Hepatocyte (in vitro differentiated cells): ENCODE measurements at regions not wholly inside any gene's neighbourhood (a gene's known extent, or its start where the extent isn't known, plus 50 kb on each side); places are given as distances from the start of the nearest gene placed in this dataset.

Experiments
- DNase-seq: peaks from one replicate; pipeline ENCODE4 v3.0.0-alpha.2; 2016; ENCODE audit warnings: low spot score
- H2AFZ ChIP-seq: fragments of 200-600 bp; sonication (generic); 2 replicates; pipeline ENCODE4 v1.6.0; 2016; ENCODE audit warnings: antibody characterized with exemption, mild to moderate bottlenecking
- H3K27ac ChIP-seq: fragments of 200-600 bp; sonication (generic); 2 replicates; pipeline ENCODE4 v1.5.1; 2016; ENCODE audit warnings: mild to moderate bottlenecking
- H3K27me3 ChIP-seq: fragments of 200-600 bp; sonication (generic); 2 replicates; pipeline ENCODE4 v1.6.1; 2016
- H3K36me3 ChIP-seq: fragments of 200-600 bp; sonication (generic); replicated peaks from 2 replicates; pipeline ENCODE4 v1.5.1; 2016; ENCODE audit warnings: low read depth; ENCODE audit not compliant: insufficient read depth
- H3K4me1 ChIP-seq: fragments of 200-600 bp; sonication (generic); 2 replicates; pipeline ENCODE4 v1.5.1; 2016; ENCODE audit warnings: mild to moderate bottlenecking, moderate library complexity; ENCODE audit not compliant: insufficient read depth
- H3K4me2 ChIP-seq: fragments of 200-600 bp; sonication (generic); 2 replicates; pipeline ENCODE4 v1.6.0; 2016
- H3K4me3 ChIP-seq: fragments of 200-600 bp; sonication (generic); 2 replicates; pipeline ENCODE4 v1.5.1; 2016; ENCODE audit warnings: mild to moderate bottlenecking
- H3K79me2 ChIP-seq: fragments of 200-600 bp; sonication (generic); 2 replicates; pipeline ENCODE4 v1.6.0; 2017; ENCODE audit warnings: mild to moderate bottlenecking
- H3K9me2 ChIP-seq: fragments of 200-600 bp; sonication (generic); replicated peaks from 2 replicates; pipeline ENCODE4 v1.6.0; 2017; ENCODE audit warnings: mild to moderate bottlenecking; ENCODE audit not compliant: insufficient read depth
- H3K9me3 ChIP-seq: fragments of 200-600 bp; sonication (generic); 2 replicates; pipeline ENCODE4 v1.5.1; 2016; ENCODE audit warnings: low read depth, mild to moderate bottlenecking
- H4K20me1 ChIP-seq: fragments of 200-600 bp; sonication (generic); 2 replicates; pipeline ENCODE4 v1.6.0; 2016; ENCODE audit warnings: mild to moderate bottlenecking; ENCODE audit not compliant: insufficient read depth, poor library complexity, severe bottlenecking
- EZH2 ChIP-seq: fragments of 200-600 bp; sonication (generic); IDR thresholded peaks from 2 replicates; pipeline ENCODE4 v1.6.1; 2016; ENCODE audit warnings: antibody characterized with exemption, mild to moderate bottlenecking, borderline replicate concordance
- EZH2phosphoT487 ChIP-seq: fragments of 200-600 bp; sonication (generic); IDR thresholded peaks from one replicate; pipeline ENCODE4 v1.6.1; 2018; ENCODE audit warnings: antibody characterized with exemption, mild to moderate bottlenecking, low read depth, moderate library complexity; ENCODE audit not compliant: unreplicated experiment, severe bottlenecking
- WGBS: methylation state at CpG from one replicate; pipeline ENCODE4 v1.1.6; 2016; ENCODE audit warnings: low lambda C conversion rate; ENCODE audit errors: missing lambda C conversion rate; 5-methylcytosine and 5-hydroxymethylcytosine counted together
- TF ChIP-seq, protein P1 (sequence below): fragments of 200-600 bp; sonication (generic); IDR thresholded peaks from 2 replicates; pipeline ENCODE4 v1.5.1; 2016; ENCODE audit warnings: antibody characterized with exemption, mild to moderate bottlenecking; ENCODE audit not compliant: poor library complexity

DNA sequence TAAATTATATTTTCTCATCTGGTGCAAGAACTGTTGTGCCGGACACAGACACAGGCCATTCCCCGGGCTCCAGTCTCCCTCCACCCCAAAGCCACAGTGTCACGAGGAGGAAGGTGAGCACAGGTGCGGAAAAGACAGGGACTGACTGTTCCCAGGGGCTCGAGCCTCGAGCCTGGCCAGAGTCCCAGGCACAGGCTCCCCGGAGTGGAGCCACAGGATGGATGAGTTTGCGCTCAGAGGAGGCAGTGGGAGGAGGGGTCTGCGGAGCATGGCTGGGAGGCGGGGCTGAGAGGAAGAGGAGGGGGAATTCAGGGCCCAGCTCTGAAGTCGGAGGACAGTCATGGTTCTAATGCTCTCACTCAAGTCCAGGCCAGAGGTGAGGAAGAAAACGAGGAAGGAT, 284.8 kb downstream of the SMOC2 start:
- Histone ChIP-seq H3K9me2 (no peaks in the 10 kb centered on the region), H3K4me2 (no peak overlapping the region)
- 72% methylated on average over 12 of the region's 12 CpGs for WGBS

DNA sequence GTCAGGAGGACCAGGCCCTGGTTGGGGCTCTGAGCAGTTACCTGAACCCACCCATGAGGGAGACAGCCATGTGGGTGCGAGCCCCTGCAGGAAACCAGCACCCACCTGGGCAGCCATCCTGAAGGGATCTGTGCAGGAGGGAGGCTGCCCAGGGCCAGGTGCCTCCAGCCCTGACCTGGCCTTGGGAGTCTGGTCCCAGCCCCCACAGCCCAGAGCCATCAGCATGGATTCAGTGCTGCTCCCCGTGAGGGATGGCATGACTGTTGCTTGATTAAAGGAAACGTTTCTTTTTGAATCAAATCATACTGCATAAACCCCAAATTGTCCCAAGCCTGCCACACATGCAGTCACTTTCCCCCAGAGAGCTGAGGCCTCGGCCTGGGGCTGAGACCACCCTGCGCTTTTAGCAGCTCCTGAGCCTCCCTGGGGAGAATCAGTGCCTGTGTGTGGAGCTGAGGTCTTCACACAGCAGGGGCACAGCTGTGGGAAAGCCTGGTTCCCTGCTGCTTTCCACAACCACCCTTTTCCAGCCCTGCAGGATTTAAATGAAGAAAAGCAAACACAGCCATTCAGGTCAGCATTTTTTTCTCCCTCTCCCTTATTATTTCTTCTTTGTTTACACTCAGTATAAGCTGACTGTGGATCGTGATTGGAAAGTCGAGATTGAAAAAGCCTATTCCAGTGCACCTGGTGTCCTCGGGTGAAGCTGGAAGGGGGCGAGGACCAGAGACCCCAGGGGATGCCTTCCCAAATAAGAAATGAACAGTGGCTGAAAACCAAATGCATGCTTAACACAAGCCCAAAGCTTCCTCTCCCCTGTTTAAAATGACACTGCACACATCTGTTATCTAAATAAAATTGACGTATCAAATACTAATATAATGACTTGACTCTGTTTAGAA, 283.9 kb downstream of the SMOC2 start:
- no peak for TF ChIP-seq EZH2
- TF ChIP-seq EZH2phosphoT487: no peak
- TF ChIP-seq, protein P1, sequence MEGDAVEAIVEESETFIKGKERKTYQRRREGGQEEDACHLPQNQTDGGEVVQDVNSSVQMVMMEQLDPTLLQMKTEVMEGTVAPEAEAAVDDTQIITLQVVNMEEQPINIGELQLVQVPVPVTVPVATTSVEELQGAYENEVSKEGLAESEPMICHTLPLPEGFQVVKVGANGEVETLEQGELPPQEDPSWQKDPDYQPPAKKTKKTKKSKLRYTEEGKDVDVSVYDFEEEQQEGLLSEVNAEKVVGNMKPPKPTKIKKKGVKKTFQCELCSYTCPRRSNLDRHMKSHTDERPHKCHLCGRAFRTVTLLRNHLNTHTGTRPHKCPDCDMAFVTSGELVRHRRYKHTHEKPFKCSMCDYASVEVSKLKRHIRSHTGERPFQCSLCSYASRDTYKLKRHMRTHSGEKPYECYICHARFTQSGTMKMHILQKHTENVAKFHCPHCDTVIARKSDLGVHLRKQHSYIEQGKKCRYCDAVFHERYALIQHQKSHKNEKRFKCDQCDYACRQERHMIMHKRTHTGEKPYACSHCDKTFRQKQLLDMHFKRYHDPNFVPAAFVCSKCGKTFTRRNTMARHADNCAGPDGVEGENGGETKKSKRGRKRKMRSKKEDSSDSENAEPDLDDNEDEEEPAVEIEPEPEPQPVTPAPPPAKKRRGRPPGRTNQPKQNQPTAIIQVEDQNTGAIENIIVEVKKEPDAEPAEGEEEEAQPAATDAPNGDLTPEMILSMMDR: no peak
- Histone ChIP-seq H3K4me1 (no peaks in the 10 kb centered on the region), H3K27ac (no peak overlapping the region), H3K4me3 (no peak overlapping the region), H4K20me1 (no peaks in the 10 kb centered on the region), H3K36me3 (no peaks in the 10 kb centered on the region), H3K27me3 (no peaks in the 10 kb centered on the region), H3K9me3 (no peaks in the 10 kb centered on the region), H3K9me2 (no peaks in the 10 kb centered on the region), H3K4me2 (no peak overlapping the region), H3K79me2 (no peaks in the 10 kb centered on the region), H2AFZ (no peak overlapping the region)
- DNase-seq: no peak
- 66% methylated on average over 10 of the region's 10 CpGs for WGBS

More for the DNA sequence above, 284.8 kb downstream of the SMOC2 start:
- H2AFZ ChIP-seq: no peak overlapping the region
- no peaks in the 10 kb centered on the region for H3K79me2 ChIP-seq
- H3K4me1 ChIP-seq: no peaks in the 10 kb centered on the region
- TF ChIP-seq EZH2: no peak
- TF ChIP-seq, protein P1: no peak
- TF ChIP-seq EZH2phosphoT487: no peak
- no peak for DNase-seq
- H3K27me3 ChIP-seq: no peaks in the 10 kb centered on the region
- no peaks in the 10 kb centered on the region for H4K20me1 ChIP-seq
- no peak overlapping the region for H3K4me3 ChIP-seq
- no peak overlapping the region for H3K27ac ChIP-seq
- H3K9me3 ChIP-seq: no peaks in the 10 kb centered on the region
- no peaks in the 10 kb centered on the region for H3K36me3 ChIP-seq

- no peaks in the 10 kb centered on the region for H3K9me2 ChIP-seq
- H3K27me3 ChIP-seq: no peaks in the 10 kb centered on the region
- no peaks in the 10 kb centered on the region for H4K20me1 ChIP-seq
- H3K4me2 ChIP-seq: no peak overlapping the region
- 100% methylated on average over 1 of the region's 1 CpG for WGBS
- no peak for DNase-seq
- H2AFZ ChIP-seq: no peak overlapping the region
- H3K27ac ChIP-seq: no peak overlapping the region
- TF ChIP-seq EZH2phosphoT487 (no peak), EZH2 (no peak)
- TF ChIP-seq, protein P1: no peak
- H3K4me3 ChIP-seq: no peak overlapping the region
- no peaks in the 10 kb centered on the region for H3K4me1 ChIP-seq
- no peaks in the 10 kb centered on the region for H3K36me3 ChIP-seq
- no peaks in the 10 kb centered on the region for H3K9me3 ChIP-seq
- H3K79me2 ChIP-seq: no peaks in the 10 kb centered on the region
Observed at GRCh38 chr6:168724033-168724432, 283.0 kb downstream of the SMOC2 start.
